ENCODE measurements at regions not wholly inside any gene's neighbourhood (a gene's known extent, or its start where the extent isn't known, plus 50 kb on each side); places are given as distances from the start of the nearest gene placed in this dataset.

DNA sequence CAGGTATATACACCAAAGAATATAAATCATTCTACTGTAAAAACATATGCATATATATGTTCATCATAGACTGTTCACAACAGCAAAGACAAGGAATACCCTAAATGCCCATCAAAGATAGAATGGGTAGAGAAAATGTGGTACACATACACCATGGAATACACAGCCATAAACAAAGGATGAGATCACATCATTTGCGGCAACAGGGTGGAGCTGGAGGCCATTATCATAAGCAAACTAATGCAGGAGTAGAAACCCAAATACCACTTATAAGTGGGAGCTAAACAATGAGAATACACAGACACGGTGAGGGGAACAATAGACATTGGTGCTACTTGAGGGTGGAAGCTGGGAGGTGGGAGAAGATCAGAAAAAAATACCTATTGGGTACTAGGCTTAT lies 117.6 kb downstream of the COX7C start:
- Histone ChIP-seq H3K79me2 (ENCODE audit: control insufficient read depth, low read length) (no peaks in the 10 kb centered on the region), H3K36me3 (ENCODE audit: control insufficient read depth, low read length) (no peaks in the 10 kb centered on the region)

DNA sequence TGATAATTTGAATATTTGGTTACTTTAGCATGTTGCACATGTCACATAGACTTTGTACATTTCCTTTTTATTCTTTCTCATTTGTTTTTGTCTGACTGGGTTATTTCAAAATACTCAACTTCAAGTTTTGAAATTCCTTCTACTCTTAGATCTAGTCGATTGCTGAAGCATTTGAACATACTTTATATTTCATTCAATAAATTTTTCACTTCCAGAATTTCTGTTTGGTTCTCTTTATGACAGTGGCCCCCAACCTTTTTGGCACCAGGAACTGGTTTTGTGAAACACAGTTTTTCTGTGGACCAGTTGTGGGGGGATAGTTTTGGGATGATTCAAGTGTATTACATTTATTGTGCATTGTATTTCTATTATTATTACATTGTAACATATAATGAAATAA lies 119.8 kb downstream of the COX7C start:
- Histone ChIP-seq H4K20me1 (ENCODE audit: control insufficient read depth, insufficient read depth, low read depth, low read length) (no peaks in the 10 kb centered on the region), H3K4me2 (ENCODE audit: low read length) (no peak overlapping the region), H3K36me3 (ENCODE audit: control insufficient read depth, low read length) (no peaks in the 10 kb centered on the region), H3K9me2 (replicated peaks; ENCODE audit: control insufficient read depth, low read length) (no peaks in the 10 kb centered on the region), H3F3A (ENCODE audit: control insufficient read depth, insufficient read depth) (no peaks in the 10 kb centered on the region), H3K4me1 (ENCODE audit: control insufficient read depth, low read length) (no peaks in the 10 kb centered on the region), H3K4me3 (ENCODE audit: low read length) (no peak overlapping the region), H3K79me2 (ENCODE audit: control insufficient read depth, low read length) (no peaks in the 10 kb centered on the region), H3K27me3 (ENCODE audit: control insufficient read depth, low read length) (no peaks in the 10 kb centered on the region), H3K9me3 (ENCODE audit: control insufficient read depth, insufficient read depth, low read length) (no peaks in the 10 kb centered on the region; the same call in 1 of the 2 replicates), H3K27ac (ENCODE audit: low read depth, low read length) (no peak overlapping the region)
- no peak for TF ChIP-seq EZH2phosphoT487 (IDR thresholded peaks at IDR 0.05; ENCODE audit: borderline replicate concordance, low read length)
- TF ChIP-seq, protein P1, sequence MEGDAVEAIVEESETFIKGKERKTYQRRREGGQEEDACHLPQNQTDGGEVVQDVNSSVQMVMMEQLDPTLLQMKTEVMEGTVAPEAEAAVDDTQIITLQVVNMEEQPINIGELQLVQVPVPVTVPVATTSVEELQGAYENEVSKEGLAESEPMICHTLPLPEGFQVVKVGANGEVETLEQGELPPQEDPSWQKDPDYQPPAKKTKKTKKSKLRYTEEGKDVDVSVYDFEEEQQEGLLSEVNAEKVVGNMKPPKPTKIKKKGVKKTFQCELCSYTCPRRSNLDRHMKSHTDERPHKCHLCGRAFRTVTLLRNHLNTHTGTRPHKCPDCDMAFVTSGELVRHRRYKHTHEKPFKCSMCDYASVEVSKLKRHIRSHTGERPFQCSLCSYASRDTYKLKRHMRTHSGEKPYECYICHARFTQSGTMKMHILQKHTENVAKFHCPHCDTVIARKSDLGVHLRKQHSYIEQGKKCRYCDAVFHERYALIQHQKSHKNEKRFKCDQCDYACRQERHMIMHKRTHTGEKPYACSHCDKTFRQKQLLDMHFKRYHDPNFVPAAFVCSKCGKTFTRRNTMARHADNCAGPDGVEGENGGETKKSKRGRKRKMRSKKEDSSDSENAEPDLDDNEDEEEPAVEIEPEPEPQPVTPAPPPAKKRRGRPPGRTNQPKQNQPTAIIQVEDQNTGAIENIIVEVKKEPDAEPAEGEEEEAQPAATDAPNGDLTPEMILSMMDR (IDR thresholded peaks at IDR 0.05; ENCODE audit: low read depth, low read length, poor library complexity, severe bottlenecking), result no peak

More for the DNA sequence above, 117.6 kb downstream of the COX7C start:
- no peaks in the 10 kb centered on the region for H3K9me2 ChIP-seq (replicated peaks; ENCODE audit: control insufficient read depth, low read length)
- H3K4me2 ChIP-seq (ENCODE audit: low read length), result no peak overlapping the region
- H4K20me1 ChIP-seq (ENCODE audit: control insufficient read depth, insufficient read depth, low read depth, low read length), result no peaks in the 10 kb centered on the region
- no peak overlapping the region for H3K27ac ChIP-seq (ENCODE audit: low read depth, low read length)
- no peaks in the 10 kb centered on the region for H3K27me3 ChIP-seq (ENCODE audit: control insufficient read depth, low read length)
- no peaks in the 10 kb centered on the region for H3K4me1 ChIP-seq (ENCODE audit: control insufficient read depth, low read length)
- H3F3A ChIP-seq (ENCODE audit: control insufficient read depth, insufficient read depth), result no peaks in the 10 kb centered on the region
- no peak overlapping the region for H3K4me3 ChIP-seq (ENCODE audit: low read length)
- no peak for TF ChIP-seq EZH2phosphoT487 (IDR thresholded peaks at IDR 0.05; ENCODE audit: borderline replicate concordance, low read length)
- TF ChIP-seq, protein P1 (IDR thresholded peaks at IDR 0.05; ENCODE audit: low read depth, low read length, poor library complexity, severe bottlenecking), result no peak
- H3K9me3 ChIP-seq (ENCODE audit: control insufficient read depth, insufficient read depth, low read length), result no peaks in the 10 kb centered on the region; the same call in 1 of the 2 replicates

DNA sequence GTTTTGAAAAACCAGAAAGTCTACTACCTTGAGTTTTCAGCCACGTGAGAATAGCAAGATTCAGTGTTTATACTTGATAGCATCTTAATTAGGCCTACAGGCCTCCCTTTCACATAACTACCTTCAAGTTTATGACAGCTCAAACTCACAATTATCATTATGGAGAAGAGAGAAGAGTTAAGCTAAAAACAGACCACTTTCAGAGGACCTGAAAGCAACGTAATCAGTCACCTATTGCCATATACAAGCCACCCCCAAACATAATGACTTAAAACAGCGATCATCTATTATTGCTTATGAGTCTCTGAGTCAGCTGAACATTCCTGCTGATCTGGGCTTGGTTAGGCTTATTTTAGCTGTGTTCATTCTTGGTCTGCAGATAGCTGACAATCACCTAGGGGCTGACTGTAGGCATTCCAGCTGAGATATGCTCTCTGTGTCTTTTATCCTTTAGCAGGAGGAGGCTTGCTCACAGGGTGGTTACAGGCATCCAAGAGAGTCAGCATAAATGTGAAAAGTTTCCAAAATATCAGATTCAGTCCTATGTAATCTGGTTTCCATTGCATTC lies 130.9 kb downstream of the COX7C start:
- Histone ChIP-seq H3K36me3 (ENCODE audit: control insufficient read depth, low read length) (no peaks in the 10 kb centered on the region), H3K4me3 (ENCODE audit: low read length) (no peak overlapping the region), H3K9me2 (replicated peaks; ENCODE audit: control insufficient read depth, low read length) (no peaks in the 10 kb centered on the region), H3K27me3 (ENCODE audit: control insufficient read depth, low read length) (no peaks in the 10 kb centered on the region), H4K20me1 (ENCODE audit: control insufficient read depth, insufficient read depth, low read depth, low read length) (no peaks in the 10 kb centered on the region), H3K9me3 (ENCODE audit: control insufficient read depth, insufficient read depth, low read length) (no peaks in the 10 kb centered on the region), H3K4me1 (ENCODE audit: control insufficient read depth, low read length) (no peaks in the 10 kb centered on the region), H3F3A (ENCODE audit: control insufficient read depth, insufficient read depth) (no peaks in the 10 kb centered on the region), H3K27ac (ENCODE audit: low read depth, low read length) (no peak overlapping the region), H3K4me2 (ENCODE audit: low read length) (no peak overlapping the region), H3K79me2 (ENCODE audit: control insufficient read depth, low read length) (no peaks in the 10 kb centered on the region)
- TF ChIP-seq EZH2phosphoT487 (IDR thresholded peaks at IDR 0.05; ENCODE audit: borderline replicate concordance, low read length), result no peak
- TF ChIP-seq, protein P1 (IDR thresholded peaks at IDR 0.05; ENCODE audit: low read depth, low read length, poor library complexity, severe bottlenecking), result no peak
